ENCODE measurements at regions not wholly inside any gene's neighbourhood (a gene's known extent, or its start where the extent isn't known, plus 50 kb on each side); places are given as distances from the start of the nearest gene placed in this dataset.

DNA sequence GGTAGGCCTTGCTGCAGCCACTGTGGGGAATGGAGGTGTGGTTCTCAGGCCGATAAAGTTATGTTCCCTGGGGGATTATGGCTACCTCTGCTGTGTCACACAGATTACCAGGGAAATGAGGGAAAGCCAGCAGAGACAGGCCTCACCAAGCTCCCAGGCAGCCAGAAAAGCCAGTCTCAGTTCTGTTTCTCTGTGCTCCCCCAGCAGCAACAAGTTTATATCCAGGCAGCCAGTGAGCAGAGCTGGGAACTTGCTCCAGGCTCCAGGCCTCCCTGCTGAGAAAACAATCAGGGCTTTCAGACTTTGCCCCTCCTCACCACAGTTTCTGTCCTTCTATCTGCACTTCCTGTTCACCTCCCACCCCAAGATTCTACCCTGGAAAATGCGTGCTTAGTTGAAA, 596.6 kb upstream of the GYPC start:
- no peak for TF ChIP-seq POLR2AphosphoS5 (IDR thresholded peaks at IDR 0.05; ENCODE audit: low read depth)
- TF ChIP-seq, protein P1, sequence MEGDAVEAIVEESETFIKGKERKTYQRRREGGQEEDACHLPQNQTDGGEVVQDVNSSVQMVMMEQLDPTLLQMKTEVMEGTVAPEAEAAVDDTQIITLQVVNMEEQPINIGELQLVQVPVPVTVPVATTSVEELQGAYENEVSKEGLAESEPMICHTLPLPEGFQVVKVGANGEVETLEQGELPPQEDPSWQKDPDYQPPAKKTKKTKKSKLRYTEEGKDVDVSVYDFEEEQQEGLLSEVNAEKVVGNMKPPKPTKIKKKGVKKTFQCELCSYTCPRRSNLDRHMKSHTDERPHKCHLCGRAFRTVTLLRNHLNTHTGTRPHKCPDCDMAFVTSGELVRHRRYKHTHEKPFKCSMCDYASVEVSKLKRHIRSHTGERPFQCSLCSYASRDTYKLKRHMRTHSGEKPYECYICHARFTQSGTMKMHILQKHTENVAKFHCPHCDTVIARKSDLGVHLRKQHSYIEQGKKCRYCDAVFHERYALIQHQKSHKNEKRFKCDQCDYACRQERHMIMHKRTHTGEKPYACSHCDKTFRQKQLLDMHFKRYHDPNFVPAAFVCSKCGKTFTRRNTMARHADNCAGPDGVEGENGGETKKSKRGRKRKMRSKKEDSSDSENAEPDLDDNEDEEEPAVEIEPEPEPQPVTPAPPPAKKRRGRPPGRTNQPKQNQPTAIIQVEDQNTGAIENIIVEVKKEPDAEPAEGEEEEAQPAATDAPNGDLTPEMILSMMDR (conservative IDR thresholded peaks at IDR 0.05; ENCODE audit: low read depth in 2 of 2), result no peak
- TF ChIP-seq, protein P2, sequence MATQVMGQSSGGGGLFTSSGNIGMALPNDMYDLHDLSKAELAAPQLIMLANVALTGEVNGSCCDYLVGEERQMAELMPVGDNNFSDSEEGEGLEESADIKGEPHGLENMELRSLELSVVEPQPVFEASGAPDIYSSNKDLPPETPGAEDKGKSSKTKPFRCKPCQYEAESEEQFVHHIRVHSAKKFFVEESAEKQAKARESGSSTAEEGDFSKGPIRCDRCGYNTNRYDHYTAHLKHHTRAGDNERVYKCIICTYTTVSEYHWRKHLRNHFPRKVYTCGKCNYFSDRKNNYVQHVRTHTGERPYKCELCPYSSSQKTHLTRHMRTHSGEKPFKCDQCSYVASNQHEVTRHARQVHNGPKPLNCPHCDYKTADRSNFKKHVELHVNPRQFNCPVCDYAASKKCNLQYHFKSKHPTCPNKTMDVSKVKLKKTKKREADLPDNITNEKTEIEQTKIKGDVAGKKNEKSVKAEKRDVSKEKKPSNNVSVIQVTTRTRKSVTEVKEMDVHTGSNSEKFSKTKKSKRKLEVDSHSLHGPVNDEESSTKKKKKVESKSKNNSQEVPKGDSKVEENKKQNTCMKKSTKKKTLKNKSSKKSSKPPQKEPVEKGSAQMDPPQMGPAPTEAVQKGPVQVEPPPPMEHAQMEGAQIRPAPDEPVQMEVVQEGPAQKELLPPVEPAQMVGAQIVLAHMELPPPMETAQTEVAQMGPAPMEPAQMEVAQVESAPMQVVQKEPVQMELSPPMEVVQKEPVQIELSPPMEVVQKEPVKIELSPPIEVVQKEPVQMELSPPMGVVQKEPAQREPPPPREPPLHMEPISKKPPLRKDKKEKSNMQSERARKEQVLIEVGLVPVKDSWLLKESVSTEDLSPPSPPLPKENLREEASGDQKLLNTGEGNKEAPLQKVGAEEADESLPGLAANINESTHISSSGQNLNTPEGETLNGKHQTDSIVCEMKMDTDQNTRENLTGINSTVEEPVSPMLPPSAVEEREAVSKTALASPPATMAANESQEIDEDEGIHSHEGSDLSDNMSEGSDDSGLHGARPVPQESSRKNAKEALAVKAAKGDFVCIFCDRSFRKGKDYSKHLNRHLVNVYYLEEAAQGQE (IDR thresholded peaks at IDR 0.05; ENCODE audit: unreplicated experiment), result no peak
- TF ChIP-seq EZH2phosphoT487 (IDR thresholded peaks at IDR 0.05; ENCODE audit: unreplicated experiment), result no peak
- TF ChIP-seq EZH2 (IDR thresholded peaks at IDR 0.05; ENCODE audit: low read depth, unreplicated experiment), result no peak
- TF ChIP-seq JUNB (IDR thresholded peaks at IDR 0.05; ENCODE audit: unreplicated experiment), result no peak
- TF ChIP-seq CREB1 (CRISPR knock-in tag; IDR thresholded peaks at IDR 0.05; ENCODE audit: low read depth), result no peak
- no peak for TF ChIP-seq ZNF331 (CRISPR knock-in tag; IDR thresholded peaks at IDR 0.05; ENCODE audit: low read depth)
- TF ChIP-seq, protein P3, sequence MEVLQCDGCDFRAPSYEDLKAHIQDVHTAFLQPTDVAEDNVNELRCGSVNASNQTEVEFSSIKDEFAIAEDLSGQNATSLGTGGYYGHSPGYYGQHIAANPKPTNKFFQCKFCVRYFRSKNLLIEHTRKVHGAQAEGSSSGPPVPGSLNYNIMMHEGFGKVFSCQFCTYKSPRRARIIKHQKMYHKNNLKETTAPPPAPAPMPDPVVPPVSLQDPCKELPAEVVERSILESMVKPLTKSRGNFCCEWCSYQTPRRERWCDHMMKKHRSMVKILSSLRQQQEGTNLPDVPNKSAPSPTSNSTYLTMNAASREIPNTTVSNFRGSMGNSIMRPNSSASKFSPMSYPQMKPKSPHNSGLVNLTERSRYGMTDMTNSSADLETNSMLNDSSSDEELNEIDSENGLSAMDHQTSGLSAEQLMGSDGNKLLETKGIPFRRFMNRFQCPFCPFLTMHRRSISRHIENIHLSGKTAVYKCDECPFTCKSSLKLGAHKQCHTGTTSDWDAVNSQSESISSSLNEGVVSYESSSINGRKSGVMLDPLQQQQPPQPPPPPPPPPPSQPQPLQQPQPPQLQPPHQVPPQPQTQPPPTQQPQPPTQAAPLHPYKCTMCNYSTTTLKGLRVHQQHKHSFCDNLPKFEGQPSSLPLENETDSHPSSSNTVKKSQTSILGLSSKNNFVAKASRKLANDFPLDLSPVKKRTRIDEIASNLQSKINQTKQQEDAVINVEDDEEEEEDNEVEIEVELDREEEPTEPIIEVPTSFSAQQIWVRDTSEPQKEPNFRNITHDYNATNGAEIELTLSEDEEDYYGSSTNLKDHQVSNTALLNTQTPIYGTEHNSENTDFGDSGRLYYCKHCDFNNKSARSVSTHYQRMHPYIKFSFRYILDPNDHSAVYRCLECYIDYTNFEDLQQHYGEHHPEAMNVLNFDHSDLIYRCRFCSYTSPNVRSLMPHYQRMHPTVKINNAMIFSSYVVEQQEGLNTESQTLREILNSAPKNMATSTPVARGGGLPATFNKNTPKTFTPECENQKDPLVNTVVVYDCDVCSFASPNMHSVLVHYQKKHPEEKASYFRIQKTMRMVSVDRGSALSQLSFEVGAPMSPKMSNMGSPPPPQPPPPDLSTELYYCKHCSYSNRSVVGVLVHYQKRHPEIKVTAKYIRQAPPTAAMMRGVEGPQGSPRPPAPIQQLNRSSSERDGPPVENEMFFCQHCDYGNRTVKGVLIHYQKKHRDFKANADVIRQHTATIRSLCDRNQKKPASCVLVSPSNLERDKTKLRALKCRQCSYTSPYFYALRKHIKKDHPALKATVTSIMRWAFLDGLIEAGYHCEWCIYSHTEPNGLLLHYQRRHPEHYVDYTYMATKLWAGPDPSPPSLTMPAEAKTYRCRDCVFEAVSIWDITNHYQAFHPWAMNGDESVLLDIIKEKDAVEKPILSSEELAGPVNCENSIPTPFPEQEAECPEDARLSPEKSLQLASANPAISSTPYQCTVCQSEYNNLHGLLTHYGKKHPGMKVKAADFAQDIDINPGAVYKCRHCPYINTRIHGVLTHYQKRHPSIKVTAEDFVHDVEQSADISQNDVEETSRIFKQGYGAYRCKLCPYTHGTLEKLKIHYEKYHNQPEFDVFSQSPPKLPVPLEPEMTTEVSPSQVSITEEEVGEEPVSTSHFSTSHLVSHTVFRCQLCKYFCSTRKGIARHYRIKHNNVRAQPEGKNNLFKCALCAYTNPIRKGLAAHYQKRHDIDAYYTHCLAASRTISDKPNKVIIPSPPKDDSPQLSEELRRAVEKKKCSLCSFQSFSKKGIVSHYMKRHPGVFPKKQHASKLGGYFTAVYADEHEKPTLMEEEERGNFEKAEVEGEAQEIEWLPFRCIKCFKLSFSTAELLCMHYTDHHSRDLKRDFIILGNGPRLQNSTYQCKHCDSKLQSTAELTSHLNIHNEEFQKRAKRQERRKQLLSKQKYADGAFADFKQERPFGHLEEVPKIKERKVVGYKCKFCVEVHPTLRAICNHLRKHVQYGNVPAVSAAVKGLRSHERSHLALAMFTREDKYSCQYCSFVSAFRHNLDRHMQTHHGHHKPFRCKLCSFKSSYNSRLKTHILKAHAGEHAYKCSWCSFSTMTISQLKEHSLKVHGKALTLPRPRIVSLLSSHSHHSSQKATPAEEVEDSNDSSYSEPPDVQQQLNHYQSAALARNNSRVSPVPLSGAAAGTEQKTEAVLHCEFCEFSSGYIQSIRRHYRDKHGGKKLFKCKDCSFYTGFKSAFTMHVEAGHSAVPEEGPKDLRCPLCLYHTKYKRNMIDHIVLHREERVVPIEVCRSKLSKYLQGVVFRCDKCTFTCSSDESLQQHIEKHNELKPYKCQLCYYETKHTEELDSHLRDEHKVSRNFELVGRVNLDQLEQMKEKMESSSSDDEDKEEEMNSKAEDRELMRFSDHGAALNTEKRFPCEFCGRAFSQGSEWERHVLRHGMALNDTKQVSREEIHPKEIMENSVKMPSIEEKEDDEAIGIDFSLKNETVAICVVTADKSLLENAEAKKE (CRISPR knock-in tag; IDR thresholded peaks at IDR 0.05), result no peak
- TF ChIP-seq, protein P4, sequence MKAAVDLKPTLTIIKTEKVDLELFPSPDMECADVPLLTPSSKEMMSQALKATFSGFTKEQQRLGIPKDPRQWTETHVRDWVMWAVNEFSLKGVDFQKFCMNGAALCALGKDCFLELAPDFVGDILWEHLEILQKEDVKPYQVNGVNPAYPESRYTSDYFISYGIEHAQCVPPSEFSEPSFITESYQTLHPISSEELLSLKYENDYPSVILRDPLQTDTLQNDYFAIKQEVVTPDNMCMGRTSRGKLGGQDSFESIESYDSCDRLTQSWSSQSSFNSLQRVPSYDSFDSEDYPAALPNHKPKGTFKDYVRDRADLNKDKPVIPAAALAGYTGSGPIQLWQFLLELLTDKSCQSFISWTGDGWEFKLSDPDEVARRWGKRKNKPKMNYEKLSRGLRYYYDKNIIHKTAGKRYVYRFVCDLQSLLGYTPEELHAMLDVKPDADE (IDR thresholded peaks at IDR 0.05), result no peak
- TF ChIP-seq STAT1 (IDR thresholded peaks at IDR 0.05; ENCODE audit: unreplicated experiment), result no peak
